GM12891 (cell line): ENCODE measurements at regions not wholly inside any gene's neighbourhood (a gene's known extent, or its start where the extent isn't known, plus 50 kb on each side); places are given as distances from the start of the nearest gene placed in this dataset.

ENCODE experiments used
- DNase-seq: peaks from one replicate; pipeline ENCODE4 v3.0.0; 2011; ENCODE audit warnings: low spot score; ENCODE audit not compliant: insufficient read length
- FAIRE-seq: peaks from 2 replicates; lab custom pipeline; 2011; peaks lifted over from hg19 to GRCh38; lab: Jason Lieb, UNC
- PAX5 ChIP-seq: IDR thresholded peaks from 2 replicates; pipeline ENCODE4 v1.6.1; 2011; ENCODE audit warnings: low read length, moderate library complexity, mild to moderate bottlenecking; ENCODE audit not compliant: insufficient read depth, severe bottlenecking
- POLR2A ChIP-seq: IDR thresholded peaks from 2 replicates; pipeline ENCODE4 v1.6.1; 2011; ENCODE audit warnings: low read depth, low read length, control low read depth
- POLR2AphosphoS5 ChIP-seq: IDR thresholded peaks from 2 replicates; pipeline ENCODE4 v1.6.1; 2011; ENCODE audit warnings: low read depth, low read length, control low read depth
- POU2F2 ChIP-seq: IDR thresholded peaks from 2 replicates; pipeline ENCODE4 v1.6.1; 2011; ENCODE audit warnings: low read depth, mild to moderate bottlenecking, control low read depth, low read length, moderate library complexity
- SPI1 ChIP-seq: IDR thresholded peaks from 2 replicates; pipeline ENCODE4 v1.6.1; 2011; ENCODE audit warnings: low read depth, low read length, control low read depth
- TAF1 ChIP-seq: IDR thresholded peaks from 2 replicates; pipeline ENCODE4 v1.6.1; 2011; ENCODE audit warnings: low read depth, low read length, control low read depth

DNA sequence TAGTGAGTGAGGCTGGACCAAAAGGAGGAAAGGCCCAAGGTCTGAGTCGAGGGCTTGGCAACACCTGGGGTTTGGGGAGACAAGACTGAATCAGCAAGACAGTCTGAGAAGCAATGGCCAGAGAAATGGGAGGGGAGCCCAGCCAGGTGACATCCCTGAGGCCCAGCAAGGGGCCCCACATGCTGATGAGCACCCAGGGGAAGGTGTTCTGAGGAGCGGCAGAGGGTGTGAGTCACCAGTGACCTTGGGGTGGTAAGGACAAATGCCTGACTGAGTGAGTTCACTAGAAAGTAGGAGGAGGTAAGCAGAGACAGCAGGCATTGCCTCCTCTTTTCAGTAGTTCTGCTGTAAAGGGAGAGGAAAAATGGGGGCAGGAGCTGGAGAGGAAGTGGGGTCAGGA is 192.4 kb upstream of the GALNT2 start:
- no peak for FAIRE-seq
- no peak for DNase-seq

DNA sequence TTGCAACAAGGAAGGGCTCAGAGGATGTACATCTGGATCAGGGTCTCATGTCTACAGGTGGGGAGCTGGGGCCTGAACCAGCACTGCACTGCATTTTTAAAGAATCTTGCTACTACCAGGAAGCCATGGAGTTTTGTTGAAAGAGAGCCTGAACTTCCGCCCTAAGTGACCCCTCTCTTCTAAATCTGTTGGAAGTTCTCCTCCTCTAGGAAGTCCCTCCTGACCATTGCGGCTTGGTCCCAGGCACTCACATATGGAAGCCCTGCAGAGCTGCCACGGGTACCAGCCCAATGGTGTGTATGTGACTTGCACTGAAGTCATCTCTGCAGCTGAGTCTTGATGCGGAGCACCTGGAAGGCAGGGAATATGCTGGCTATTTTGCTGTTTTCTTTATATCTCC is 192.0 kb upstream of the GALNT2 start:
- TF ChIP-seq POU2F2 (no peak), SPI1 (no peak), POLR2AphosphoS5 (no peak), POLR2A (no peak), PAX5 (no peak), TAF1 (no peak)
- FAIRE-seq, result no peak
- no peak for DNase-seq

More for the DNA sequence above, 192.4 kb upstream of the GALNT2 start:
- TF ChIP-seq POU2F2, result no peak
- TF ChIP-seq POLR2A, result no peak
- TF ChIP-seq PAX5, result no peak
- TF ChIP-seq TAF1, result no peak
- no peak for TF ChIP-seq SPI1
- TF ChIP-seq POLR2AphosphoS5, result no peak

DNA sequence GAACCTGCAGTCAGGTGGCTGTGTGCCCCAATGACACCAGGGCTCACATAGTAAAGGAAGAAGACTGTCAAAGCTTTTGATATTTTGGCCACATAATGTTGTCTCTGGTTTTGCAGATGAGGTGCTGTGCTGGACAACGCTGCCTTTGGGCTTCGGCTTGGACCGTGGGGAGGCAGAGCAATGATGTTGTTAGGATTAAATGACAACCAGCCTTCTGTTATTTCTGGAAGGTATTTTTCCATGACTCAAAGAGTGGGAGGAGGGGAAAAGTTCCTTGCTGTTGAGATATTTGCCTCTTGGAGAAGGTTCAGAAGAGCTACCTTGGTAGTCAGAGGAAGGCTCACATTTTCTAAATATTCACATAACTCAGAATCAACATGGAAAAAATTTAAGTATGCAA is 187.3 kb upstream of the GALNT2 start:
- DNase-seq, result no peak
- TF ChIP-seq POLR2AphosphoS5 (no peak), POU2F2 (no peak), POLR2A (no peak), TAF1 (no peak), SPI1 (no peak), PAX5 (no peak)
- FAIRE-seq, result no peak

DNA sequence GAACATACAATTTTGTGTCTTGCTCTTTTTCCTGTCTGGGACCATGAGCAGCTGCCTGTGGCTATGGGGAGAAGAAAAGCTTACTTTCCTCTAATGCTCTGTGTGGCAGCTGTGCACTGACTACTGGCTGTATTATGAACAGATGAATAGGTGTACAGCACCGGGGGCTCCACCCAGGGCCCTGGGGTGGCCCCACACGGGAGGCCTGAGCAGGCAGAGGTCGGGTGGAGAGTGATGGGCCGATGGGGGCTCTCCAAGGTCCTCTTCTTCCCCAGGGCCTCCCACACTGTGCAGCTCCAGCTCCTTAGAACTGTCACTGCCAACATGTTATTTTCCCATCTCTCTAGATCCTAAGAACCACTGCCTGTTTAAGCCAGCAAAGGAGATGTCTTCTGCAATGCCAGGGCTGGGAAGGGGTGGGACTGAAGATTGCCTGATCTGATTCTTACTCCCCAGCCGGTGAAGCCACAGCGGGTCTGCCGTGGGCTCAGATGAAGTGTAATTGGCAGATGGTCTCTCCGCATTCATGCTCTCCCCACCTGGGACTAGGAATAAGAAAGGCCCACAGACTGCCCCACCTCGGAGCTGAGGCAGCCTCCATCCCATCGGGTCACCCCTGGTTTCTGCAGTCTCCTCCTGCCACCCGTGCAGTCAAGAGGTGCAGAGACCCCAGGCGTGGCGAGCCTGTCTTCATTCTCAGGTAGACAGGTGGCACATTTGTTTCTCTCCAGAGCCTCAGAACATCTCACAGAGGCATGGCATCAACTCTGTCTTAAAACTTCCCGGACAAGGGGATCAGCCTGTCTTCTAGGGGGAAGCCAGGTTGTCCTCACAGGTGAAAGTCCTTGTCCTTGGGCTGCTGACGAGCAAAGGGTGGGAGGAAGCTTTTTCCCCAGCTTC is 186.5 kb upstream of the GALNT2 start:
- TF ChIP-seq POLR2AphosphoS5 (no peak), PAX5 (no peak), TAF1 (no peak), POLR2A (no peak), POU2F2 (no peak), SPI1 (no peak)
- no peak for FAIRE-seq
- no peak for DNase-seq

DNA sequence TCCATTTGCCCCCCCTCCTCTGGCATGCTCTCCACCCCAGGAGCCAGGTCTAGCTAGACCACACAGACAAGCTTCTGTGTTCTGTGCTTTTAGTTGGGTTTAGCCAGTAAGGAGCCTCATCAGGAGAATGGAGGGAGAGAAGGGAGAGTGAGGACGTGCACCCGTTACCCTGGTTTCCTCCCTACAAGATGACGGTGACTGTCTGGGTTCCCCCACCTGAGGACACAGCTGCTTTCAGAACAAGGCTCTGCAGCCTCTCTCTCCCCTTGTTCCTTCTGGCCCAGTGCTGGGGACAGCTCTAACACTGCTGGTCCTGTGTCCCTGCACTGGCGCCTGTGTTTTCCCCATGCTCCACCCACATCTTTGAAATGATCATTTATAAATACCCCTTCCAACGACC is 184.4 kb upstream of the GALNT2 start:
- no peak for FAIRE-seq
- TF ChIP-seq POLR2A, result no peak
- TF ChIP-seq POU2F2, result no peak
- no peak for TF ChIP-seq TAF1
- no peak for TF ChIP-seq POLR2AphosphoS5
- TF ChIP-seq SPI1, result no peak
- no peak for TF ChIP-seq PAX5
- DNase-seq, result no peak

GRCh38 chr1:229883504-229884200 is 183.4 kb upstream of the GALNT2 start:
- TF ChIP-seq POLR2AphosphoS5, result no peak
- no peak for TF ChIP-seq SPI1
- no peak for TF ChIP-seq PAX5
- TF ChIP-seq POU2F2, result no peak
- TF ChIP-seq POLR2A, result no peak
- TF ChIP-seq TAF1, result no peak
- no peak for FAIRE-seq

DNA sequence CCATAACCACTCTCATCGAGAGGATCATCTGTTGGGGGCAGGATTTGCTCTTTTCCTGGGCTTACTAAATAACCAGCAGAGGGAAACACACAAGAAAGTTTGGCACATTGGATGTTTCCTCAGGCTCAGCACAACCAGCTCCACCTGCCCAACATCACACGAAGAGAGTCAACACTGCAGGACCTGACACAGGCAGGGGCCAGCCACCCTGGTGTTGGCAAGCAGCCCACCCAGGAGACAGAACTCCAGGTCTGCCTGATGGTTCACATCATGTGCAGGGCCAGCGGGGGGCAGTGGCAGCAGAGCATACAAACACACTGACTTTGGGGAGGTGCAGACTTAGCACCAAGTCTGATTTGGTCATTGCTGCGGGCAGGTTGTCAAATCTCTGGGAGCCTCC is 182.3 kb upstream of the GALNT2 start:
- FAIRE-seq (no peak), DNase-seq (no peak)
- TF ChIP-seq PAX5, result no peak
- no peak for TF ChIP-seq POLR2AphosphoS5
- no peak for TF ChIP-seq TAF1
- TF ChIP-seq SPI1, result no peak
- TF ChIP-seq POU2F2, result no peak
- TF ChIP-seq POLR2A, result no peak

More at GRCh38 chr1:229883504-229884200, 183.4 kb upstream of the GALNT2 start:
- no peak for DNase-seq

DNA sequence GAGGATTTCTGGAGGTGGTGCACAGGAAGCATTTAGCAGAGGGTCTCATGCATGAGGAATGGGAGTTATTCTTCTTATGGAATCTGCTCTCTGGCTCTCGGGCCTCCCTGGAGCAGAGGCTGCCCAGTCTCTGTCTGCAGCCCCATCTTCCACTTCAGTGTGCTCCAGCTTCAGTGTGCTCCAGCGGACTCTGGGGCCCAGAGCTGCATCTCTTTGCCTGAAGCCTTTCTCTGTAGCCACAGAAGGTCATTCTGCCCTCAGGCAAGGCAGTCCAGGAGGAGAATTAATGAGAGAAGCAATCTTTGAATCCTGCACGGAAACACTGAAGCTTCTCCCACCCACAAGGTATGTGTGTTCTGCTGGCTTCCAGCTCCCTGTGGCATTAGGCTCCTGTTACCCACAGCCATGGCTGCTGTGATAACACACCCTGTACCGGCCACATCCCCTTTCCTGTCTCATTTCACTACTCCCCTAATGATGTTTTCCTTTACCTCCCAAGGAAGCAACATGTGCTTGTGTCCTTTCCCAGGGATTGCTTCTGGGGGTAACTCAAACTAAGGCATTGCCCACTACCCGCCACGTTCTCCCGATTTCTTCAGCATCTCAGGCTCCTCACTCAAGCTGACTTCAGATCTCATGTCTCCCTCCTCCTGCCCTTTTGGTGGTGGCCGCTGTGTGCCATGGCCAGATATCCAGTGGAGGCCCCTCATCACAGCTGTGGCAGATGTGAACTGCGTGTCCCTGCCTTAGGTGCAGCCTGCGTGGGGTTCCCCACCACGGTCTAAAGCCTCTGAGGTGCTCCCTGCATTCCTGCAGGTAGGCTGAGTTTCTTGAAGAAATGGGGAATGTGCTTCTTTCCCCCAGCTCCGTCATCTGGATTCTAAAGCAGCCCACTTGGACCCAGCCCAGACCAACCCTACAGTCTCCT is 181.2 kb upstream of the GALNT2 start:
- TF ChIP-seq POLR2A (no peak), POU2F2 (no peak), PAX5 (no peak), TAF1 (no peak), SPI1 (no peak), POLR2AphosphoS5 (no peak)
- FAIRE-seq, result no peak

More for the DNA sequence above, 181.2 kb upstream of the GALNT2 start:
- DNase-seq, result no peak
